Testis (tissue), 2 donors: ENCODE measurements at regions not wholly inside any gene's neighbourhood (a gene's known extent, or its start where the extent isn't known, plus 50 kb on each side); places are given as distances from the start of the nearest gene placed in this dataset.

Experiments used
- DNase-seq: peaks from one replicate; pipeline ENCODE4 v3.0.0-alpha.2; 2019
- H3K27ac ChIP-seq, 2 donors: fragments of 200-600 bp; sonication (generic); one replicate each; pipeline ENCODE4 v1.5.1; 2019
- H3K27me3 ChIP-seq: fragments of 200-600 bp; sonication (generic); one replicate; pipeline ENCODE4 v1.5.1; 2019
- H3K36me3 ChIP-seq: fragments of 200-600 bp; sonication (generic); one replicate; pipeline ENCODE4 v1.5.1; 2017; ENCODE audit warnings: low read depth; ENCODE audit errors: missing control alignments
- H3K4me1 ChIP-seq: fragments of 200-600 bp; sonication (generic); one replicate; pipeline ENCODE4 v1.5.1; 2019
- H3K4me3 ChIP-seq, 2 donors: fragments of 200-600 bp; sonication (generic); one replicate each; pipeline ENCODE4 v1.5.1; 2017 to 2019
- H3K9me3 ChIP-seq: fragments of 200-600 bp; sonication (generic); one replicate; pipeline ENCODE4 v1.5.1; 2017
- CTCF ChIP-seq, 3 experiments: fragments of 450-650 bp in 2 of 3; fragments of 200-600 bp in 1 of 3; sonication (generic) in 1 of 3; IDR thresholded peaks; one replicate each; pipeline ENCODE4 v1.5.1; 2016 to 2019; ENCODE audit warnings: antibody characterized with exemption in 3 of 3, mild to moderate bottlenecking in 2 of 3, moderate library complexity in 1 of 3
- POLR2A ChIP-seq: fragments of 450-650 bp; IDR thresholded peaks from one replicate; pipeline ENCODE4 v1.6.1; 2017; ENCODE audit warnings: antibody characterized with exemption, mild to moderate bottlenecking, moderate library complexity
- WGBS, 2 donors: methylation state at CpG; one replicate each; pipeline ENCODE4 v1.1.5; 2018; 5-methylcytosine and 5-hydroxymethylcytosine counted together
- intact Hi-C: fragments of 100-400 bp; cut with DNase I; formaldehyde crosslinking; loops from one replicate; pipeline ENCODE4 v1.15.1; 2023; ENCODE audit warnings: low total_unique reads

- TF ChIP-seq CTCF (IDR thresholded peaks at IDR 0.05) = no peak
- TF ChIP-seq POLR2A = no peak
- Histone ChIP-seq H3K36me3 (no peaks in the 10 kb centered on the region), H3K9me3 (no peaks in the 10 kb centered on the region), H3K4me1 (no peaks in the 10 kb centered on the region), H3K27me3 (no peaks in the 10 kb centered on the region), H3K27ac (no peak overlapping the region), H3K4me3 (no peak overlapping the region)
- WGBS, 2 donors = 91% methylated on average over 8 to 9 of the region's 9 CpGs
- intact Hi-C loops = no loop called here
- no peak for DNase-seq
Measured at GRCh38 chr22:47606426-47606825, 844.0 kb downstream of the TBC1D22A start.

GRCh38 chr22:47605886-47606285 lies 843.4 kb downstream of the TBC1D22A start:
- DNase-seq = peak; percentile 8
- 73 to 80% methylated on average over 5 of the region's 5 CpGs for WGBS, 2 donors

DNA sequence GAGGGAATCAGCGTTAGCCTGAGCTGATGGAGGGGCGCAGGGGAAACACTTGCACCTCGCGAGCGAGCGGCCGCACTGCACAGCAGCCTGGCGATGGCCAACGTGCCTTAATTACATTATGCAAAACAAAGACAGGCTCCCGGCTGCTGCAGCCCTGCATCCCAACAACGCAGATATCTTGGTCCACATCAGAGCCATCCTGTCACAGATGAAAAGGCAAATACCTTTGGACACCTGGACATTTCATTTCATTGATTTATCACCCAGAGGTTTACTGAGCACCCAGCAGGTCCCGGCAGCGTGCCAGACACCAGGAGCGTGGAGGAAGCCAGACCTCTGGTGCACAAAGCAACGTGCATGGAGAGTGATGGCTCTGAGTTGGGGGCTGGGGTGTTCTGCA lies 843.0 kb downstream of the TBC1D22A start:
- no peaks in the 10 kb centered on the region for H3K4me1 ChIP-seq
- intact Hi-C loops = no loop called here
- no peaks in the 10 kb centered on the region for H3K27me3 ChIP-seq
- no peak overlapping the region for H3K4me3 ChIP-seq
- H3K27ac ChIP-seq = no peak overlapping the region
- WGBS, 2 donors = 84% methylated on average over 15 of the region's 15 CpGs
- no peaks in the 10 kb centered on the region for H3K9me3 ChIP-seq
- no peak for TF ChIP-seq POLR2A
- H3K36me3 ChIP-seq = no peaks in the 10 kb centered on the region
- DNase-seq = peak; percentile 9

More at GRCh38 chr22:47605886-47606285, 843.4 kb downstream of the TBC1D22A start:
- Histone ChIP-seq H3K36me3 (no peaks in the 10 kb centered on the region), H3K9me3 (no peaks in the 10 kb centered on the region), H3K4me3 (no peak overlapping the region), H3K27ac (no peak overlapping the region), H3K27me3 (no peaks in the 10 kb centered on the region), H3K4me1 (no peaks in the 10 kb centered on the region)
- TF ChIP-seq POLR2A (no peak), CTCF (IDR thresholded peaks at IDR 0.05) (no peak)
- intact Hi-C loops = no loop called here

DNA sequence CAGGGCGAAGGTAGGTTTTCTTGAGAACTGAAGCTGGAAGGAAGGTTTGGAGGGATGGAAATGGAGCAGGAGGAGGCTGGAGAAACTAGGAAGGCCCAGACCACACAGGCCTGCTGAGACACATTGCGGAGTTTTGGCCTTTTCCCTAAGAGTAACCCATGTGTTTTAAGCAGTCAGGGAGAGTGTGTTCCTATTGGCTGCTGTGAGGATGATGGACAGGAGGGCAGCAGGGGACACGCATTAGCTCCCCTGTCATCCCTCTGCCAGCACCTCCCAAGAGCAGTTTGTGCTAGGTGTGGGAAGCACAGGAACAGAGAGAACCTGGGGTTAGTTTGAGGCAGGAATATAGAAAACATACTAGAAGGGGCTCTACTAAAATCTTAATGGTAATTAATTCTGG lies 842.1 kb downstream of the TBC1D22A start:
- TF ChIP-seq POLR2A (no peak), CTCF (IDR thresholded peaks at IDR 0.05) (no peak)
- Histone ChIP-seq H3K27me3 (no peaks in the 10 kb centered on the region), H3K4me3 (no peak overlapping the region)

DNA sequence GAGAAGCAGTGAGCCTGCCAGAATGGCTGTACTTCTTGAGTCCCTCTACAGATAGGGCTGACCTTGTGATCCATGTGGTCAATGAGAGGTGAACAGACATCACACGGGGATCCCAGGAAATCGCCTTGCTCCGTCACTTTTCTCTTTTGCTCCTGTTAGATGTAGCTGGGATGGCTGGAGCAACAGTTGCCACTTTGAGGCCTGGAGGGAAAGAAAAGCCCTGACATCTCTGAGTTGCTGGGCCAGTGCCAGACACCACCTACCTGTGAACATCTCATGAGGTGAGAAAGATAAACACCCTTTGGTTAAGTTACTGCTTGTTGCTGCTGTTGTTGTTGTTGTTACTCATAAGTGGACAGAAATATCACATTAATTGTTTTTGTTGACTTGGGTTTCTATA lies 840.3 kb downstream of the TBC1D22A start:
- no peak overlapping the region for H3K4me3 ChIP-seq
- peak; percentile 8 for DNase-seq
- H3K27me3 ChIP-seq = no peaks in the 10 kb centered on the region
- no peaks in the 10 kb centered on the region for H3K9me3 ChIP-seq
- H3K4me1 ChIP-seq = no peaks in the 10 kb centered on the region
- 84 to 88% methylated on average over 3 of the region's 3 CpGs for WGBS, 2 donors
- intact Hi-C loops = no loop called here
- TF ChIP-seq POLR2A (no peak), CTCF (IDR thresholded peaks at IDR 0.05) (no peak)
- H3K36me3 ChIP-seq = no peaks in the 10 kb centered on the region
- H3K27ac ChIP-seq = no peak overlapping the region

More for the DNA sequence above, 842.1 kb downstream of the TBC1D22A start:
- Histone ChIP-seq H3K4me1 (no peaks in the 10 kb centered on the region), H3K36me3 (no peaks in the 10 kb centered on the region), H3K27ac (no peak overlapping the region), H3K9me3 (no peaks in the 10 kb centered on the region)
- 79 to 91% methylated on average over 3 of the region's 3 CpGs for WGBS, 2 donors
- no peak for DNase-seq
- intact Hi-C loops = no loop called here
